GM18909 (cell line): ENCODE measurements at regions not wholly inside any gene's neighbourhood (a gene's known extent, or its start where the extent isn't known, plus 50 kb on each side); places are given as distances from the start of the nearest gene placed in this dataset.

ENCODE experiments used
- ATAC-seq: cut with Tn5 transposase; IDR thresholded peaks from one replicate; pipeline ENCODE4 v1.9.1; 2021; ENCODE audit warnings: mild to moderate bottlenecking; ENCODE audit not compliant: unreplicated experiment, poor library complexity

DNA sequence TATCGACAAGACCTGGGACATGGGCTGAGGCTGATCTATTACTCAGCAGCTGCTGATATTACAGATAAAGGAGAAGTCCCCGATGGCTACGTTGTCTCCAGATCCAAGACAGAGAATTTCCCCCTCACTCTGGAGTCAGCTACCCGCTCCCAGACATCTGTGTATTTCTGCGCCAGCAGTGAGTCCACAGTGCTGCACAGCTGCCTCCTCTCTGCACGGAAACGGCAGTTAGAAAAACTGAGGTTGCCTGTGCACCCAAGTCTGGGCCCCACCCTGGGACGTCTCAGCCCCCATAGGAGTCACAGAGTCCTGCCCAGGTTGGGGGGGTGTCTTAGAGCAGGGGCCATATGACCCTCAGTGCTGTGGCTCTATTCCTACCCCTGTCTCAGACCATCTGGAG, 167.4 kb upstream of the PRSS58 start:
- ATAC-seq = no peak

DNA sequence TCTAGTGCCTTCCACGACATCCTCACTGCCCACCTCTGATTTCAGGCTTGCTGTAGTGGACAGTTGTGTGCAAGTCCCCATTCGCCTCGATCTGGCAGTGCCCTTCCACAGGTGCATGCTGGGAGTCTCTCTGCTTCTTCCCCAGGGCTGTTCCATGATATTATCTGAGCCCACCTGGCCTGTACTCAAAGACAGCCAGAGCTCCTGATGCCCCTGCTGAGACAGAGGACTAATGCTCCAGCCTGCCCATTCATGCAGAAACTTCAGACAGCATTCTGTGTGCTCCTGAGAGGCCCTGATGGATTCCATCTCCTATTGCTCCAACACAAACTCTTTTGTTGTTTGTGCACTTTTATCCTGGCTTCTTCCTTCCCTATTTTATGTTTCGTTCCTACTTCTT, 164.8 kb upstream of the PRSS58 start:
- ATAC-seq = no peak

DNA sequence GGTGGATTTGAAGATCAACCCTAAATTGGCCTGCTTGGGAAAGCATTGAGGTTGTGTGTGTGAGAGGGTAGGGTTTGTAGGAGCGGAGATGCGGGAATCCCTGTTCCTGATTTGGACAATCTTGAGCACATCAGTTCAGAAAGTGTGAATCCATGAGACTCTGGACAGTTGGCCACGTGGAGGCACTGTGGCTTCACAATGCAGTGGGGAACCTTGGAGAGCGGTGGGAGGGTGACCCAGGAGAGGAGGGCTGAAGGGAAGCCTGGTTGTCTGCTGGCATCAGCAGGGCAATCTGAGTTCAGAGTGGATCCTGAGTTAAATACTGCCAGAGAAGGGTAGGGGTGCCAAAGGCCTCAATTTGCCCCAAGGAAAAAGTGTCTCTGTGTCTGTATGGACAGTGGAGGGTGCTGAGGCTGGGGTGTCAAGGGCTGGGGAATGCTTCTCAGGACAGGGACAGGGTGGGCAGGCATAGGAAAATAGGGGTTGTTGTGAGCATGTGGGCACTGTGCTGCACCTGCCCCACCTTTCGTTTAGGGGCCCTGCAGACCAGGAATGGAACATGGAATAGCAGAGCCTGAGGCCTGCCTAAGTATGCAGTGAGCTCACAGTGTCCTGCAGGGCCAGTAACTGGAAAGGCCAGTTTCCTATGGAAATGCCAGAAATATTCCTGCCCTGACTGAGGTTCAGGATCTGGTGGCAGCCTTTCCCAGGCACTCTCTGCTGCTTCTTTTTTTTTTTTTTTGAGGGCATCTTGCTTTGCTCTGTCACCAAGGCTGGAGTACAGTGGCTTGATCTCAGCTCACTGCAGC, 162.9 kb upstream of the PRSS58 start:
- ATAC-seq = no peak

DNA sequence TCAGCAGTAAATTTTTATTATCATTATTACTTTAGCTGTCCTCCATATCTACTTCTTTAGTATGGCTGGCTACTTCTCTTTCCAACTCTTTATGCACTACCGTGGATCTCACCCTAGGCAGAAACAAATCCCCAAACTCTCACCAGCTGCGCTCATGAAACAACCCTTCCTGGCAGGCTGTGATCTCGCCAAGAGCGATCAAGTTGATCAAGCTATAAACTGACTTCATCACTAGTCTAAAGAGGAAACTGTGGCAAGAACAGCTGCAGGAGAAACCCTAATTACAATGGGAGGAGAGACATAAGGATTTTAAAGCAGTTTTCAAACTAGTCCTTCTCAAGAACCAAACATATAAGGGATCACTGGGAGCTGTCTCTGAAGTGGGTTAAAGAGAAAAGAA, 160.5 kb upstream of the PRSS58 start:
- no peak for ATAC-seq

DNA sequence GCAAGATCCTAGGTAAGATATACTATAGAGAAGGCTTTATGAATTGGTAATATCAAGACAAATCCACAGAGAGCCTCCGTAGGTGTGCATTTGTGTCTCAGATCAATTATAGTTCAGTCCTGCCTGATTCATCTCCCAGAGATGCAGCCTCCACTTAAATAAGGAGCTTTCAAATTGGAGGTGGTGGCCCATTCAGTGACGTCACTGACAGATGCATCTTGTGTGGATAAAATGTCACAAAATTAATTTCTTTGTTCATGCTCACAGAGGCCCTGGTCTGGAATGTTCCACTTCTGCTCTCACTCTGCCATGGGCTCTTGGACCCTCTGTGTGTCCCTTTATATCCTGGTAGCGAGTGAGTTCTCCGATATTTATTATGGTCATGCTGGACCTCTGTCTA, 157.1 kb upstream of the PRSS58 start:
- ATAC-seq = no peak

DNA sequence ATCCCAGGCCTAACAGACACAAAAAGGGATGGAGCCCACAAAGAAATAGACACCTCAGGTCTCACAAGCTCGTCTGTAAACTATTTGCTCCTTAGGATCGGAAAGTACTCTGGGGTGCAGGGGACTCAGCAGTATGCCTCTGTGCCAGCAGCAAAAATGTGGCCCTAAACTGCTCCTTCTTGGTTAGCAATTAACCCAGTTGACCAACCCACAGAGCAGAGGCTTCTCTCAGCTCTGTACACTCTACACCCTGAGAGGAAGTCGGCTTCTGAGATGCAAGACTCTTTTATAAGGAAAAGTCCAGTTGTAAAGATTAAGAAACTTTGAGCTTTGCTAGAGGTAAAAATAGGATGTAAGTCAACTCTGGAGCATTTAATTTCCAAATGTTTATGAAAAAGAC, 156.3 kb upstream of the PRSS58 start:
- ATAC-seq = peak; percentile 94

DNA sequence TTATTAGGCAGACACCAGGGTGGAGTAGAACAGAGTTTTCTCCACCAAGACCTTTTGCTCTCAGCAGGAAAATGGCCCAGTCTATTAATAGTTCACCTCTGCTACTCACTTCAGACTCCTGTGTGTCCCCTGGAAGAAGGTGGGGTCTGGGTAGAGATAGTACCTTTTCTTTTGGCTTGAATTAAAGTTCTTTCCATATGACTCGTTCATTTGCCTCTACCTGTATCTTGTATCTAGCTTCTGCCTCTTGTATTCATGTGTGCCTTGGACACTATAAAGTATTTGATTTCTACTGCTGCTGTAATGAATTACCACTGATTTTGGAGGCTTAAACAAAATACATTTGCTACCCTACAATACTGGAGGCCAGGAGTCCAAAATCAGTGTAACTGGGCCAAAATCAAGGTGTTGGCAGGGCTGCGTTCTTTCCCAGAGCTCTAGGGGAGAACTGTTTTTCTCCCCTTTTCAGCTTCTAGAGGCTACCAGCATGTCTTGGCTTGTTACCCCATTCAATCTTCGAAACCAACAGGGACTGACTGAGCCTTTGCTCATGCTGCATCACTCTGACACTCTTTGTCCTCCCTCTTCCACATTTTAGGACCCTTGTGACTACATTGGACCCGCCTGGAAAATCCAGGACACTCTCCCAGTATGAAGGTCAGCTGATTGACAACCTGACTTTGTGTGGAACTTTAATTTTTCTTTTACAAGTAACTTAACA, 155.6 kb upstream of the PRSS58 start:
- ATAC-seq = peak; percentile 11

DNA sequence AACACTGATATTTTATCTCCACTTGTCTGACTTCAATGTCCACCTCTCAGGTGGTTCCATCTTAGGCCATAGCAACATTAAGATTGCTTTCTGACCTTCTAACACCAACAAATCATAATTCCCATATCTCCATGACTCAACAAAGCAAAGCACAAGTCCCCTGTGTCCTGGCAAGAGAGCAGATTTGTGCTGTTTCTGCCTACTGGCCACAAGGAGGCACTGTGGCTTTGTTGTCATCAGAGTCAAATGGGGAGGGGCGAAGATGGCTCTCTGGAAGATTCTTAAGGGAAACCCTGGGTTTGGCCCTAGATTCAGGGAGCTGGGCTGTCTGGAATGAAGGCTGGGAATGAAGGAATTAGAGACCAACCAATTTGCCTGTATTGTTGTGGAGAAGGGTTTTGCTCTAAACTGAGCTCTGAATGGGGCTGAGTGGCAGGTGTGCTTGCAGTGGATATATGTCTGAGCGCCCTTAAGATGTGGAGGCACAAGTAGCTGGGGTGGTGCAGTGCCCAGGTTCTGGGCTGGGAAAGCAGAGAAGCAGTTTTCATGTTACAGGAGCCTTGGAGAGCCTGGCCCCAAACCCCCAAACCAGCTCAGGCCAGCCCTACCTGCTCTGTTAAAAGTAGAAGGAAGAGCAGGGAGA, 154.8 kb upstream of the PRSS58 start:
- ATAC-seq = peak; percentile 73

DNA sequence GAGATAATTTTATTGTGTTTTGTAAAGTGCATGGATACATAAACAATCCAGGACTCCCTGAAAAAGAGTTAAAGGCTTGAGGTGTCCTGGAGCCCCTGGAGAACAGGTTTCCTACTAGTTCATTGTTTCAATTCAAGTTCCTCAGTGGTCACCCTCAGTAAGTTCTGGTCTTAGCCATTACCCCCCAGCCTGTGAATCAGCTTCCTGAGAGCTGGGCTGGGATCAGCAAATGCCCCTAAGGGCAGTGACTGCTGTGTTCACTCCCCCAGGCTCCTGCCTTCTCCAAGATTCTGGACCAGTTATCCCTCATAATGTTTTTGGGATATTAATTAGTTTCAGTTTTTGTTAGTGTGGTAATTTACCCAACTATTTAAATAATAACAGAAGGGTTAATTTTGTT, 151.6 kb upstream of the PRSS58 start:
- ATAC-seq = no peak

DNA sequence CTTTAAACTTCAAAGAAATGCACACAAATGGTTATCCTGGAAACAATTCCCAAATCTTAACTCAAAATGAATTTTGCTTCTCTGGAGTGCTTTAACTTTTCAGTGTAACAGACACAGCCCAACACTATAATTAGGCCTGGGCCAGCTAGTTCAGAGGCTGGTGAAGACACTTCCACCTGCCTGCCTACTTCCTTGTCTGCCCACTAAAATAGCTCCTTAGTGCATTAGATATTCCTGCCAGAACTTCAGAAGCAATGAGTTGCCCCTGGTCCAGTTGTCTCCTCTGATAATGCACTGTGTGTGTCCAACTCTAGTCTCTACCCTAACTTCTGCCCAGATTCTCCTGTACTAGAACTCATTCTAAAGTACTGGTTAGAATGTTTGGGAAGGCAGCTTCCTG, 150.9 kb upstream of the PRSS58 start:
- ATAC-seq = no peak

DNA sequence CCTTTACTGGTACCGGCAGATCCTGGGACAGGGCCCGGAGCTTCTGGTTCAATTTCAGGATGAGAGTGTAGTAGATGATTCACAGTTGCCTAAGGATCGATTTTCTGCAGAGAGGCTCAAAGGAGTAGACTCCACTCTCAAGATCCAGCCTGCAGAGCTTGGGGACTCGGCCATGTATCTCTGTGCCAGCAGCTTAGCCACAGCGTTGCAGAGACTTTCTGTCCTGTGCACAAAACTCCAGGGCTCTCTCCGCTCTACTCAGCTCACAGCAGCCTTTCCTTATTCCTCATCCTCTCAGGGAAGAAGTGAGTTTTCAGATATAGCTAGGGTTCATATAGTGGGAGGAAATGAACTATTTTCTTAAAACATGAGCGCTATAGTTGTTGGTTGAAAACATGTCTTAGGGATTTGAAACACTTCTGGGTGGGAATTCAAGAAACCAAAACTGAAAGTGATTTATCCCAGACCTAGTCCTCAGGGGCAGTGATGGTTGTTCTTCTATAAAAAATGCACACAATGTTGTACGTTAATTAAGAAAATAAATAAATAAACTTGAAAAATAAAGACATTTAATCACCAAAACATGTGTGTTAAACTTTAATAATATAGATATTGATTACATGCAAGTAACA, 150.2 kb upstream of the PRSS58 start:
- ATAC-seq = no peak

DNA sequence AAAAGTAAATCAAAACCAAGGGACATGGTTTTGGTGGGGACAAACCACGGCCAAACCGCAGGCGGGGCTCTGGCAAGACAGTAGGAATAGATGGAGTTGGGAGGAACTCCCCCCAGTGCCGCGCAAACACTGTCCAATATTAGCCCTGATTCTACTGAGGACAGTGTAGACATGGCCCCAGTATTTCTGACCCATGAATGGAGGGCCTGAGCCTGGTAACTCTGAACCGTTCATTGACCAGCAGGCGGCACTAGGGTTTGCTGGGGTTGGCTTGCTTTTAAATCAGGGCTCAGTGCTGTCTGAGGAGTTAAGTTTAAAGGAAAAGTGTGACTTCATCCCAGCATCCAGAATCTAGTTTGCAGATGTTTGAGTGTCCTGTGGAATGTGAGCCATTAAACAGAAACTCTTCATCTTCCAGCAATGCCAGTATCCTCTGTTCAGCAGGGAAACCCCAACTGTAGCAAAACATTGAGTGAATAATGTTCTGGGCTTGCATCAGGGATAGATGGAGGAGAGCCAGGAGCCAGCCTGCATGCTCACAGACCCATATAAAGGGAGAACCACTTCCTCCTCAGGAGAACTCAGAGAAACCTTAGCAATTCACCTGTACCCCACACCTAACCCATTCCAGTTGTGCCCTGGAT, 147.4 kb upstream of the PRSS58 start:
- ATAC-seq = no peak

DNA sequence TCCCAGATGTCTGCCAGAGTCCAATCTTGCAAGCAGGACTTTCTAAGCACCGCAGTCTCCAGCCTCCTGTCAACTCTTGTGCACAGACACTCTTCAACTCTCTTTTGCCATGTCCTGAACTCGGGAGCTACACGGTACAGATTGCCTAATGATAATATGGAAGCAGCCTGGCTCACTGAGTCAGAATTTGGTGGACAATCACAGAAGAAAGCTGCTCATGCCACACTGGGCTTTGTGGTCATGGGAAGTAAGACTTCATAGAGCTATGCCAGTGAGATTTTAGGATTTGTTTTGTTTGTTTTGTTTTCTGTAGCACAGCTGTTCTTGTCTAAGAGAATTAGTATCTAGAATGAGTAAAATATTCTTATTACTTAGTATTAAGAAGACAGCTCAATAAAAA, 144.1 kb upstream of the PRSS58 start:
- no peak for ATAC-seq

DNA sequence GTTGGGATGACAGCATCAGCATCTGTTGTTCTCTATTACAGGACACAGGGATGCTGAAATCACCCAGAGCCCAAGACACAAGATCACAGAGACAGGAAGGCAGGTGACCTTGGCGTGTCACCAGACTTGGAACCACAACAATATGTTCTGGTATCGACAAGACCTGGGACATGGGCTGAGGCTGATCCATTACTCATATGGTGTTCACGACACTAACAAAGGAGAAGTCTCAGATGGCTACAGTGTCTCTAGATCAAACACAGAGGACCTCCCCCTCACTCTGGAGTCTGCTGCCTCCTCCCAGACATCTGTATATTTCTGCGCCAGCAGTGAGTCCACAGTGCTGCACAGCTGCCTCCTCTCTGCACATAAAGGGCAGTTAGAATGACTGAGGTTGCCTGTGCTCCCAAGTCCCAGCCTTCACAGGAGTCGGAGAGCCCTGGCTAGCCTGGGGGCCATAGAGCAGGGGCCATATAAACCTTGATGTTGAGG, 142.2 kb upstream of the PRSS58 start:
- ATAC-seq = no peak

DNA sequence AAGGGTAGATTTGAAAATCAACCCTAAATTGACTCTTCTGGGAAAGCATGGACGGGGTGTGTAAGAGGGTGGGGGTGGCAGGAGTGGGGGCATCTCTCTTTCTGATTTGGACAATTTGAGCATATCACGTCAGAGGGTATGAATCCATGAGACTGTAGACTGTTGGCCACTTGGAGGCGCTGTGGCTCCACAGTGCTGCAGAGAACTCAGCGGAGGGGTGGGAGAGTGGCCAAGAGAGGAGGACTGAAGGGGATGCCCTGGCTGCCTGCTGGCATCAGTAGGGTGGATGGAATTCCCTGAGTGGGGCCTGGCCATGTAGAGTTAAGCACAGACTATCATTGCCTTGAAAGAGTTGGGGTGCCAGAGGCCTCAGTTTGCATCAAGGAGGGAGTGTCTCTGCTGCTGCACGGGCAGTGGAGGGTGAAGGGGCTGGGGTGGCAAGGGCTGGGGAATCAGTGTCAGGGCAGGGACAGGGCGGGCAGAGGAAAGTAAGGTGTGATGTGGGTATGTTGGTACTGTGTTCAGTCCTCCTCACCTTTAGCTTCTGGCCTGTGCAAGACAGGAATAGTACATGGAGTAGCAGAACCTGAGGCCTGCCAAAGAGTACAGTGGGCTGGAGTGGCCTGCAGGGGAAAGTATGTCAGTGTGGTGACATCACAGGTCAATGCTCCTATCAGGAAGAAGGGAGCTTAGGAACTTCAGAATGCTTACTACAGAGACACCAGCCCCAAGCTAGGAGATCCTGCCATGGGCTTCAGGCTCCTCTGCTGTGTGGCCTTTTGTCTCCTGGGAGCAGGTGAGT, 133.5 kb upstream of the PRSS58 start:
- peak; percentile 41 for ATAC-seq

DNA sequence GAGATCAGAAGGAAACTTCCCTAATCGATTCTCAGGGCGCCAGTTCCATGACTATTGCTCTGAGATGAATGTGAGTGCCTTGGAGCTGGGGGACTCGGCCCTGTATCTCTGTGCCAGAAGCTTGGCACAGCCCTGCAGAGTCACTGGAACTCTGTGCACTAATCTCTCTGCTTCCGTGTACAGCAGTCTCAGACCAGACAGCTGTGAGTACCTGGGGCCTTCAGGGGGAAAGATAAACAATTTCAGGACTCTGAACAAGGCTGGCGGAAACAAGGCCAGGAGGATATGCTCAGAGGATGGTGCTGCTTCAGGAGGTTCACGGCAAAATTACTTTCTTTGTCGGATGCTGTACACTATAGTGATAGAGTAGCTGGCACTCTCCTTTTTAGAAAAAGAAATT, 131.7 kb upstream of the PRSS58 start:
- ATAC-seq = no peak

DNA sequence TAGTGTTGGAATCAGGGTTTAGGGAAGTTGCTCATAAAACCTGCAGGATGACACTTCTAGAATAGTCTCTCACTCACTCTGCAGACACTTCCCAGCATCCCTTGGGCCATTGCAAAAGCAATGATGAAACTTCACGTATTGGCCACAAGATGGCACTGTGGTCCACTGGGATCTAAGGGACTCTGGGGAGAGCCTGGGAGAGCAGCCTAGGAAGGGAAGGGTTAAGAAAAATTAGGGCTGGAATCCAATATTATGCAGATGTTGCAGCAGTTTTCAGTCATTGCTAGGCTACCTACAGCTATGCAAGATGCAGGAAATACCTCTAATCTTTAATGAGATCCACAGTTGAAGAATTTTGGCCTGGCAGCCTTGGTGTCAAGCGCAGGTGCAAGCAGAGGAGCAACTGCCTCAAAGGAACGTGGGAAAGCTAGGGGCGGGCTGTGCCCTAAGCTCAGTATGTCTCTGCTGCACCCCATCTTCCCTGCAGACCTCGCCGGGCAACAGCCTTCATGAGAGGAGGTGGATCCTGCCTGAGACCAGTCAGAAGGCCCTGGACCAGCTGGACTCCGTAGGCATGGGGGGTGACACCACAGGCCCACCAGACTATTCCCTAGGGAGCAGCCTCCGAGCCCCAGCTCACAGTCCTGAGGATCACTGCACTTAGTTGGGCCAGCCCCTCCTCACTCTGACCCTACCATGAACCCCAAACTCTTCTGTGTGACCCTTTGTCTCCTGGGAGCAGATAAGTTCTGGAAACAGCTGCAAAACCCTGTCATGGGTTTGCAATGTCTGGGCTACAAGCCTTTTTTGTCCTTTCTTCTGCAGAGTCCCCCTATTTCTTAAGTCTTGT, 127.9 kb upstream of the PRSS58 start:
- peak; percentile 67 for ATAC-seq

DNA sequence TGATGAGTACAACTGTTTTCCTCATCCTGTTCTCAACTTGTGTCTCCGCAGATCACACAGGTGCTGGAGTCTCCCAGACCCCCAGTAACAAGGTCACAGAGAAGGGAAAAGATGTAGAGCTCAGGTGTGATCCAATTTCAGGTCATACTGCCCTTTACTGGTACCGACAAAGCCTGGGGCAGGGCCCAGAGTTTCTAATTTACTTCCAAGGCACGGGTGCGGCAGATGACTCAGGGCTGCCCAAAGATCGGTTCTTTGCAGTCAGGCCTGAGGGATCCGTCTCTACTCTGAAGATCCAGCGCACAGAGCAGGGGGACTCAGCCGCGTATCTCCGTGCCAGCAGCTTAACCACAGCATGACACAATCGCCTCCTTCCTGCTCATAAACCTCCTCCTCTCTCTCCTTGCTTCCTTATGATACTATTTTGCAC, 126.7 kb upstream of the PRSS58 start:
- ATAC-seq = peak; percentile 52
